GM21619 (cell line): ENCODE measurements at regions not wholly inside any gene's neighbourhood (a gene's known extent, or its start where the extent isn't known, plus 50 kb on each side); places are given as distances from the start of the nearest gene placed in this dataset.

Experiments
- ATAC-seq: cut with Tn5 transposase; IDR thresholded peaks from one replicate; pipeline ENCODE4 v1.9.1; 2021; ENCODE audit not compliant: unreplicated experiment

DNA sequence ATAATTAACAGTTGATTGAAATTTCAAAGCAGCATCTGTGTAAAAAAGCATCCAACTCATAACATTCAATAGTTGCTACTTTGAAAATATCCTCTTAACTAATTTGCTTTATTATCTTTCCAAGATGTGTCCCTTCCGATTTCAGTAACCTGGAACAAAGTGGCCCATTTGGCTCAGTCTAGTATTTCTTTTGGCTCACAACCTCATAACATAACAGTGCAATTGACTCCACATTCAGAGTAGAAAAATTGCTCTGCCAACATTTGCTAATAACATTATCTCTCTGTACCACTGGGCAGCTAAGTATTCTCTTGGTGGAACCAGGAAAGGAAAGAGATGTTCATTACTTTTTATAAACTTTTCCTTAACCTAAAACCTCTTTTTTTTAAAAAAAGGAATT is 571.1 kb upstream of the ARGLU1 start:
- no peak for ATAC-seq

DNA sequence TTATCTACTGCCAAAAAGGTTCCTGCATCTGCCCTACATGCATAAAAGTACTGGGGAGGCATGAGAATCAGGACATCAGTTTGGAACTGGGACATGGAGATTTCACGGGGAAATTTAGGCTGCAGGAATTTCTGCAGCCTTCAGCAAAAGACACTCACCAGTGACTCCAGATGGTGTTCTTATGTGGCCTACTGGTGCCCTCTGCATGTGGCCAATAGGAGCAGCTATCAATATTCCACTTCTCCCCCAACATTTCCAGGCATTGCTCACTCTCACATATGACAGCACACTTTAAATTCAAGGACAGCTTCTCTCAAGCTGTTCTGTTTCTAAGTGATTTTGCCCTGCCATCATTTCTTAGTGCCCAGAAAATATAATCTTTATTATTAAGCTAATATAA is 570.5 kb upstream of the ARGLU1 start:
- no peak for ATAC-seq

DNA sequence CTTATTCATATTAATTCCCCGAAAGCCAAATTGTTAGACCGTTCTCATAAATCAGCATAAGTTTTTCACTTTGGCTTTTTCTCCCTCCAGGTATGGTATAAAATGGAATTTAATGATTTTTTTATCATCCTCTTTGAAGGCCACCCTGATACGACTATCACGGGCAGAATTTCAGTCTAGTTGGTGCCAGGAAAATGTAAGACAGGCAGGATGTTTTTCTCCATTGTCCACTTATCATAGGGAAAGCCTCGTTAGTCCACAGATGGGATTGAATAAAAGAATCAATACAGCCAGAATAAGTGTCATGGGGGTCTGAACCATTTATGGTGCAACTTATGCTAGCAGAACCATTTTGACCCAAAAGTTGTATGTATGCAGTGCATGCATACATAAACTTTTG is 566.0 kb upstream of the ARGLU1 start:
- ATAC-seq: no peak

DNA sequence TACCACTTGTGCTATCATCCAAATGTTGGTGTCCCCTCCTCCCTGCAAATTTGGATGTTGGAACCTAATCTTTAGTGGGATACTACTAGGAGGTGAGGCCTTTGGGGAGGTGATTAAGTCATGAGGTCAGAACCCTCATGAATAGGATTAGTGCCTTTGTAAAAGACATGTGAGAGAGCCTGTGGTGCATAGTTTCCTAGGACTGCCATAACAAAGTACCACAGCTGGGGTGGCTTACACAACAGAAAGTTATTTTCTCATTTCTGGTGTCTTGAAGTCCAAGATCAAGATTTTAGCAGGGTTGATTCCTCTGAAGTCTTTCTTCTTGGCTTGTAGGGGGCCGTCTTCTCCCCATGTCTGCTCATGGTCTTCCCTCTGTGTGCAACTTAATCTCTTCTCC is 562.6 kb upstream of the ARGLU1 start:
- ATAC-seq: no peak

DNA sequence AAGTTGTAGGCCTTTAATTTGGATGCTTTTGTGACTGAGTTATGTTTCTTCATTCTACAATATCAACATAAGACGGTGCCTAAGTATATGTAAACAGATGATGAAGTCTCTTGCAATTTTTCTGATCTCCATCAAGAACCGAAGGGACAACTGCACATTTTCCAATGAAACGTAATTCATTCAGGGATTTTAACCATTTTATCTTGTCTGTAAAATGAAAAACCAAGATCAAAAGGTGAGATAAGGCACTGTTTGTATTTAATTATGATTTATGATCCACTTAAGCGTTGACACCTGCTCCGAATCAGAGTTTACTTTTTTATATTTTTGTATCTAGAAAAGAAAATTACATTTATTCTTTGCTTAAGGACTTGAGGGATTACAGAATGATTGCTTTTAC is 556.8 kb upstream of the ARGLU1 start:
- no peak for ATAC-seq

DNA sequence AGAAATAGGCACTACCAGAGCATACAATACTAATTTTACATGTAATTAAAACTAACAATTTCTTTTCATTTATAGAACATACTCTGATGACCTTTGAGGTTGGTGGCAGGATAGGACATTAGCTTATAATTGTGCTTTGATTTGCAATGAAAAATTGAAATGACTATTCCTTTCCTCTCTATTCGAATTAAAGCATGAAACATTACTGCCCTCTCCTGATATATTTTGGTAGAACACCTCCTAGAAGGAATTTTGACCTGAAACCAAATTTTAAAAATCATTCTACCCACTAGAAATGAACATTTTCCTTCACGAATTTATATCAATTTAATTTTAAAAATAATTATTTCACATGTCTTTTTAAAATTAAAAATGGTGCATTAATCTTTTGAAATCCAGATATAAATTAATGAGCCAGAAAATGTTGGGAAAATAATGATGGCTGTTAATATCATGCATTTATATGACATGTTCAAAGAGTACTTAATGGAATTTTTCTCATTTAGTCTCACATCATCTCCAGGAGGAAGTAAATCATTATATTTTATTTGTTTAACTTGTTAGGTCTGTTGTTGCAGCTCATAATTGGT is 556.3 kb upstream of the ARGLU1 start:
- no peak for ATAC-seq

DNA sequence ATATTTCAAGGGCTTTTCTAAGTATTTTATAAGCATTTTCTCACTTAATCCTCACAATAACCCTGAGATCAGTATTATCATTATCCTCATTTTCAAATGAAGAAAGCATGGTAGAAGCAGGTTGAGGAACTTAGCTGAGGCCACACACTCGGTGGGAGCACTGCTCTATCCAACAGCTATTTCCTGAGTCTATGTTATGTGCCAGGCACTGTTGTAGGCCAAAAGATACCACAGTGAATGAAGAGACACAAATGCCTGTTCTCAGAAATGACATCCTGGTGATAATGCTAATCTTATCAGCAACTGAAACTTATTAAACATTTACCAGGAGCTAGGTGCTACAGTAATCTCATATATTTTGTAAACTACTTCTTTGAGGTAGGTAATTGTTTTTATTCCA is 553.9 kb upstream of the ARGLU1 start:
- ATAC-seq: no peak

DNA sequence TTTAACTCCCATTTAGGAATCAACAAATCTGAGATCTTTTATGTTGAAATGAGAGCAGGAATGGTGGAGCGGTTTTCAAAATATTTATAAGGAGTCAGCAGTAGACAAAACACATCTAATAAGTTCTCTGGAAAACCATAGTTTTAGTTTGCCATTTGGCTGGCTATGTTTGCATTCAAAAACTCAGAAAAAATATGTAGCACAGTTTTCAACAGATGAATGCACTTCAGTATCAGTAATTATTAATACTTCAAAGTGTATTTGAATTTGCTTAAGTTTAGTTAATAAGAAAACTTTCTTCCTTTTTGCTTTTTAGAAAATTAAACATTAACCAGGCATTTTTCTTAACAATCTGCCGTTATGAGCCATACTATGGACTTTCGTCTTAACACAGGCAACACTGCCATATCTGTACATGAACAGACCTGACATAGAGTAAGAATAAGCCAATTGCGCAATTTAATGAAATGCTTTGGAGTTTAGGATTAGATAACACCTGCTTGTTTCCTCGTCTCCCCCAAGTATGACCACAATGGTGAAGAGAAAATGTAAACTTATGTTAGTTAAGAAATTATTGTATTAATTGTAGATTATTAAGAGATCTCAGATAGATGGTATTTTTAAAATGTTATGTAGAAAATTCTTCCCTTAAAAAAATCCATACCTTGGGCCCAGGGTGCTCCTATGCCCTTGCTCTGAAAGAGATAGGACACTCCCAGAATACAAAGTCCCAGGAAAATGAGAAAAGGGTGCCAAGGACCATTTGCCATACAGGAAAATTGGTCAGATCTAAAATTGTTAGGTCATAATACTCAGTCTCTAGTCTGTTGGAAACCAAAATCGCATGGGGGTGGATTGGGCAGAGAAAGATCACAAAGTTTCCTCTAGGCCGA is 552.3 kb upstream of the ARGLU1 start:
- no peak for ATAC-seq

DNA sequence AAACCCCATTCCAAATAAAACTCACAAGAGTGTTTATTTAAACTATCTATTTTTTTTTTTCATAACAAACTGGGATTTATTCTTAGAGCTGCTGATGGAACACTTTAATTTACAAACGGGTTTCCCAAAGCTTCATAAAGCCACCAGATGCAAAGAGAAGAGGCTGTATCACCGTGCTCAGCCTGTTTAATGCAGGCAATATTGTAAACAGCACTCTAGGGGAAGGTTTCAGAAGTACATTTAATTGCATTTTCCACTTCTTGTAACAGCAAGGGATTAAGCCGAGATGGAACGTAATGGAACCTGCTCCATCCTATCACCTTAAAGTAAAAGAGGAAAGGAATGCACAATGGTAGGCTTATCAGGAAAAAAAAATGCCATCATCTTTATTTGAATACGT is 550.6 kb upstream of the ARGLU1 start:
- no peak for ATAC-seq

DNA sequence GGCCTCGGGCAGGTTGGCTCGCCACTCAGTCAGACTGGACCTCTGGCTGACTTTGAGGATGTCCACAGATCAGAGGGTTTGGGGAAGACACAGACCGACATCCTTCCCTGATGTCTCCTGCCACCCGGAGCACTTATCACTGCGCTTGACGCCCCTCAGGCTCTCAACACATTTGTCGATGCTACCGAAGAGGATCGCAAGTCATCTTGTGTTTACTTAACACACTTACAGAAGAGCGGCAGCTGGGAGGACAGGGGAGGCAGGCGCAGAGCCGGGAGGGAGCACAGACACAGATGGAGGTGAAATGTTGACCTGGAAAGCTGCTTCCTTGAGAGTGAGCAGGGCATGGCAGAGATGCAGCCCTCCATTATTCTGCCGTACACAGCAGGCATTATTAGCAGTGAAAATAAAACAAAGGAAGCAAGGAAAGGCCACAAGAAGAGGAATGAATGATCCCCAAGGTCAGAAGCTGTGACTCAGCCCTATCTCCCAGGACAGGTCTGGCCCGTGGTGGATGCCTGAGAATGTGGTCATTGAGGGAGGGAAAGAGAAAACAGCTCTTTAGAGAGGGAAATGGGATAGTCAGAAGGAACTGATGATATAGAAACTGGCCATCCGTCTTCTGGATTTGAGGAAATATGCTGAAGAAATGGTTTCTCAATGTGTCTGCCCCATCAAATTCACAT is 549.5 kb upstream of the ARGLU1 start:
- ATAC-seq: no peak

DNA sequence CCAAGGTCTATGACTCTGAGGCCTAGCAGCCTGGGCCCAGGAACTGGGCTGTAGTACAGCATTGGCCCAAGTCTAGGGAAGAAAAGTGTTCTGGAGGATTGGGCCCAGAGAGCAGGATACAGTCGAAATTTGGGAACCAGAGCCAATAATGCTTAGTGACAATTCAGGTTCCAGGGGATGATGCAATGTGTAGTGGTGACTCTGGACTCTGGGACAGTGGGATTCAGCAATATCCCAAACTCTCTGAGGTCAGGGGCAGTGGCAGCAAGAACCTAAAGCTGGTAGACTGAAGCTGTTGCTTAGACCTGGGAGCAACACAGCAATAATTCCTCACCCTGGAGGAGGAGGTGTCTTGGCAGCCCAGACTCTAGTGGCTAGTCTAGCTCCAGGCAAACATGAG is 545.5 kb upstream of the ARGLU1 start:
- no peak for ATAC-seq

DNA sequence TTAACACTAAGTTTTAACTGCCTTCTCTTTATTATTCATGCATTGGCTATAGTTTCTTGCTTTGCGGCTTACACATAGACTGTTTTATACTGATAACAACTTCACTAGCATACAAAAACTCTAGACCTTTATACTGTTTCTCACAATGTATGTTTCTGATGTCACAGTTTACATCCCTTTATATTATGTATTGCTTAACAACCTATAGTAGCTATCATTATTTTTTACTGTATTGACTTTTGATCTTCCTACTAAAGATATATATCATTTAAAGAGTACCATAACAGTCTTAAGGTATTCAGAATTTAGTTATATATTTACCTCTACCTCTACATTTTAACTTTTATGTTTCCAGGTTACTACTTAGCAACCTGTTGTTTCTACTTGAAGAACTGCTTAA is 543.3 kb upstream of the ARGLU1 start:
- ATAC-seq: no peak

DNA sequence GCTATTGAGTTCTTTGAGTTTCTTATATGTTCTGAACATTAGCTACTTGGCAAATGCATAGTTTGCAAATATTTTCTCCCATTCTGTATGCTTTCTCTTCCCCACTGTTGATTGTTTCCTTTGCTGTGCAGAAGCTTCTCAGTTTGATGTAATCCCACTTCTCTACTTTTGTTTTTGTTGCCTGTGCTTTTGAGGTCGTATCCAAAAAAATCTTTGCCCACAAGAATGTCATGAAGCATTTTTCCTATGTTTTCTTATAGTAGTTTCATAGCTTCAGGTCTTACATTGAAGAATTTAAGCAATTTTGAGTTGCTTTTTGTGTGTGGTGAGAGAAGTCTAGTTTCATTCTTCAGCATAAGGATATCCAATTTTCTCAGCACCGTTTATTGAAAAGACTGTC is 536.7 kb upstream of the ARGLU1 start:
- ATAC-seq: no peak

DNA sequence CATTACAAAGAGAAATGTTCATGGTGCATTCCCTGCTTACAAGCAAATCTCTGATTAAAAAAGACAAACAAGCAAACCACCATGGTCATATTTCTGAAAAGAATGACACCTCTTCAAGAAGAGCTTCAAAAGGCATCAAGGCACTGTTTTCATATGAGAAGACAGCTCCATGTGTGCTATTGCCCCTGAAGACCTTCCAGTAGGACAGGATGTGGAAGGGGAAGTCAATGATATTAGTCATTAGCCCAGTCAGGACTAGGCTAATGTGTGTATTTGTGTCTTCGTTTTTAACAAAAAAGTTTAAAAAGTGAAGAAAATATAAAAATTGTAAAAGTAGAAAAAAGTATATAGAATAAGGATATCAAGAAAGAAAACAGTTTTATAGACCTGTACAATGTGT is 534.7 kb upstream of the ARGLU1 start:
- ATAC-seq: no peak

DNA sequence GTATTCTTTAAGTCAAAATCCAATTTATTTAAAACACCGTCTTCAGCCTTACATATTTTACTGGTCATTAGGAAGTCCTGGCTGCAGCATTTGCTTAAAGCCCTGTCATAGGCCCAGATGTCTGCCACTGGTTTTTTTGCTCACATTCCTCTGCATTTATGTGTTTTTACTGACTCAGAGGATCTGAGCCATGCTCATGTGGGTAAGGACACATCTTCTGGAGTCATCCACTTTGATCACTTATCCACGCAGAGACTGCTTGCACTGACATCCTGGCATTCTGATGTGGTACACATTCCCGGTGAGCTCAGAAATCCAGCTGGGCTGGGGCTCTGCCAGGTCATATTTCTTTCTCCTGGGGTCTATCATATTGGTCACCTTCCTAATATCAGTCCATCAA is 531.7 kb upstream of the ARGLU1 start:
- no peak for ATAC-seq

DNA sequence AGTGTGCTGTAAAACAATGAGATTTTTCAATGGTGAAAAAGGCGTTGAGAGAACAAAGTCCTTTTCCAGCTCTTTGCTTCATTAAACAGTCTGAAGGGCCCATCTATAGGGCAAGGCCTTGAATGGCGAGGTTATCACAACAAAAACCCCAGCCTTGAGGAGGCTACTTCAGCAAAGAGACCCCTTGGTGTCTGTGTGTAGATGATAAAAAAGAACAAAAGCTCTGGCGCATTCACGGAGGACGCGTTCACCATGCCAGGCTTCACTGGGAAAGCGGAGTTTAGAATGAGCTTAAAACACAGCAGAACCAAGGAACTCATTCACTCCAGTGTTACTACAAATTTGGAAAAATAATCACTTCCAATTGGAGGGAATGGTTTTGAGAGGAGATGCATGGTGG is 530.0 kb upstream of the ARGLU1 start:
- ATAC-seq: no peak

DNA sequence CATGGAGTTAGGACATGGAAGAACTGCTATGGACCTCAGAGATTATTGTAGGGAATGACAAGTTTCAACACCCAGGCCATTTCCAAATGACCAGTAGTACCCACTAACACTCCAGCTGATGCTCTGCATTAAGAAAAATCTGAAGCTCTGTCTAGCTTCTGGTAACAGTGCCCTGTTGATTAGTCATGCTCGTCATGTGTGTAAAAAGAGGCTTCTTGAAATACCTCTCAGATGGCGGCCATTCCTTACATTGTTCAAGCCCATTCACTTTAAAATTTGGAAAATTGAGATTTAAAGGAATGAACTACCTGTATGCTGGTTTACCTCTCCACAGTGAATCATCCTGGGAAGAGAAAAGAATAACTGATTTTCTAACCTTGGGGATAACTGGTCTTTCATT is 527.9 kb upstream of the ARGLU1 start:
- no peak for ATAC-seq

DNA sequence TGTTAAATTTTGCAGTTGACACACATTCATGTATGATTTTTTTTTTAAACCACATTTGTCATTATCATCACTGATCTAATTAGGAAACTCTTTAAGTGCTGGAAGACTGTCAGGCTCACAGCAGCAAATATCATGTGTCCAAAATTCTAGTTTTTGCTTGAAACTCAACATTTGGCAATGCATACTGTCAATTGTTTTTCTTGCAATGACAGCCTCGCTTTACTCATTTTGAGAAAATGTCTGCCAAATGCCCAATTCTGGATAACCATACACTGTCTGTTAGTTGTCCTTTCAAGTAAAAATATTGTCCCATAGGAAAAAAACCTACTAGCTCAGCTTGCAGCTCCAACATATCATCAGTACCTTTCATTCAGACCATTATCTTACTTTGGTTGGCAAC is 523.9 kb upstream of the ARGLU1 start:
- ATAC-seq: no peak

DNA sequence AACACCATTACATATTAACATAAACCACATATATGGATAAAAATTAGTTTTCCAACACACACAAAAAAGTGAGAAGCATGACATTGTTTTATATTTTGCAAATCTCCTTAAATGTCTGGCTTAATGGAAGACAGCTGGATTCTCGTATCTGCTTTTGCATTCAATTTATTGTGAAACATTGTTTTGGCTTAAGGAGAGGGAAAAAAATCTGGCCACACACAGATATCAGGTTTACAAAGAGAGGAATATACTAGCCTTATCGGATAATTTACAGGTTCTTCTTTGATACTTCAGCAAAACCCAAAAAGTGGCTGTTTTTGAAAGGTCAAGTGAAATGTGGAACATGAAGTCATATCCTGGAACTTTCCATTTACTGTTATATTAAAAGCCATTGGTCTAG is 523.5 kb upstream of the ARGLU1 start:
- ATAC-seq: no peak

DNA sequence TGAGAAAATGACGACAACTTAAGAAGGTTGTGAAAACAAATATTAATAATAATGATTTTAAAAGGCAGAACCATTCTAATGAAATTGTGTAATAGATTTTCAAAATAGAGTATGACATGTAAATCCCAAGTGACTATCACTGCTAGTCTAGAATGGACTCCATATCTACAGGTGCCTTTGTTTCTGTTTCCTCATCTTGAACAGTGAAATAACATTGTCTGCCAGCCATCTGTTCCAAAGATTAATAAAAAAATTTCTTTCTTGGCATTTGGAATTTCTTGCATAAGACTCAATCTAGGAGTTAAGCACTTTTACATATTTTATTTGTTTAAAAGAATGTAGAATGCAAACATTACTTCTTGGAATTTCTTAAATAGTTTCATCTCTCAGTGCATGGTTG is 520.1 kb upstream of the ARGLU1 start:
- ATAC-seq: no peak

DNA sequence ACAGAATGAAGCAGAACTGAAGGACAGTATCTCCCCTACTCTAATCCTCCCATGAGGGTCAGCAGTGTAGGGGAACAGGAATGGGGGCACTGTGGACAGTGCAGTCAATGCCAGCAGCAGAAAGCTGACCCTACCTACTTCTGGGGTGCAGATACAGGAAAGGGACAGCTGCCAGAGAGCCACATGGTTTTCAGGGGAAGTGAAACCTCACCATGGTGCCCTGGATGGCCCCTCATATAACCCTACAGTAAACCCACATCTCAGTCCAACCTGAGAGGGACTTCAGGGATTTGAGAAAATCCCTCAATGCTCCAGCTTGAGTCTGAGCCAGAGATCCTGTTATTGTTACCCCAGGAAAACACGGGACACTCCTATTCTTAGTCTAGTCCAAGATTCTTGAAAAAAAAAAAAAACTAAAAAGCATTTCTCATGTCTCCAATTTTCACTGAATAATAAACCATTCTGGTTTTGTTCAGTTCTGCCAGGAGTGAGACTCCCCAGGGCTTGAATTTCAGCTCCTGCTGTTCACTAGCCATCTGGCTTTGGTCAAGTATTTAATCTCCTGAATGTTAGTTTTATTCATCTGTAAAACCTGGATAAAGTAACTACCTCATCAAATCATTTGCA is 511.6 kb upstream of the ARGLU1 start:
- ATAC-seq: no peak

DNA sequence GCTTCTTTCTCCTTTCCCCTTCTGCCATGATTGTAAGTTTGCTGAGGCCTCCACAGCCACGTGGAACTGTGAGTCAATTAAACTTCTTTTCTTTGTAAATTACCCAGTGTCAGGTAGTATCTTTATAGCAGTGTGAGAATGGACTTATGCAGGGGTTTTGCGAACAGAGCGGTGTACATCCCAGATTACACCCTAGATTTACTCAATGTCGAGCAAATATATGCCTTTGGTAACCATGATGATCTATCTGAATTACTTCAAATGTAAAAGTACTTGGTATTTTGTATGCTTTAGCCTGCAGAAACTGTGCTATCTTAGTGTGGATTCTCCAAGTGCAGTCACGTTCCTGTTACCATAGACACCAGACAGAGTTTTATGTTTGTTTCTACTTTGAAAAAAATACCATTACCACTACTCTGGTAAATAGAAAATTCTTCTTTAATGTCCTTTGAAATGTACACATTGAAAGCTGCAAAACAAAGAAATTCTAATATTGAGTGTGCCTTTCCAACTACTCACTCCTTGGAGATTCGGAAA is 510.4 kb upstream of the ARGLU1 start:
- no peak for ATAC-seq
